Muscle layer of duodenum (tissue), 2 donors: ENCODE measurements at regions not wholly inside any gene's neighbourhood (a gene's known extent, or its start where the extent isn't known, plus 50 kb on each side); places are given as distances from the start of the nearest gene placed in this dataset.
A peak's percentile ranks its signal among the peaks of the same experiment; 100 is the strongest.
"Not testable (repeated sequence)": the region's sequence is repeated elsewhere in the genome, so short reads cannot be mapped to it uniquely, and the experiment has no call there.

Experiments
- H3K27ac ChIP-seq: one replicate; pipeline ENCODE4 v1.7.0; 2013; ENCODE audit warnings: mild to moderate bottlenecking, low read length
- H3K27me3 ChIP-seq: one replicate; pipeline ENCODE4 v1.7.0; 2013; ENCODE audit warnings: low read depth, mild to moderate bottlenecking, control low read depth, low read length
- H3K36me3 ChIP-seq, 2 donors: one replicate each; pipeline ENCODE4 v1.7.0; 2013; ENCODE audit warnings: low read length in 2 of 2, control low read depth in 1 of 2, mild to moderate bottlenecking in 1 of 2; ENCODE audit not compliant: insufficient read depth in 2 of 2, control insufficient read depth in 1 of 2
- H3K4me1 ChIP-seq, 2 donors: one replicate each; pipeline ENCODE4 v1.7.0; 2013; ENCODE audit warnings: low read length in 2 of 2, mild to moderate bottlenecking in 2 of 2, control low read depth in 1 of 2, moderate library complexity in 1 of 2; ENCODE audit not compliant: insufficient read depth in 2 of 2, control insufficient read depth in 1 of 2
- H3K4me3 ChIP-seq, 2 donors: one replicate each; pipeline ENCODE4 v1.7.0; 2013; ENCODE audit warnings: low read length in 2 of 2, low read depth in 1 of 2, mild to moderate bottlenecking in 1 of 2
- H3K9me3 ChIP-seq, 2 donors: one replicate each; pipeline ENCODE4 v1.7.0; 2013; ENCODE audit warnings: low read length in 2 of 2, control low read depth in 1 of 2, mild to moderate bottlenecking in 1 of 2; ENCODE audit not compliant: control insufficient read depth in 1 of 2
- donor health status: healthy.

GRCh38 chr11:47928426-47928825 lies 51.9 kb upstream of the PTPRJ start:
- Histone ChIP-seq H3K36me3 (no peaks in the 10 kb centered on the region), H3K27me3 (no peaks in the 10 kb centered on the region), H3K4me1 (peaks cover 0 to 8% of the 10 kb centered on the region in 2 donors), H3K4me3 (no peak overlapping the region), H3K27ac (no peak overlapping the region), H3K9me3 (no peaks in the 10 kb centered on the region)

DNA sequence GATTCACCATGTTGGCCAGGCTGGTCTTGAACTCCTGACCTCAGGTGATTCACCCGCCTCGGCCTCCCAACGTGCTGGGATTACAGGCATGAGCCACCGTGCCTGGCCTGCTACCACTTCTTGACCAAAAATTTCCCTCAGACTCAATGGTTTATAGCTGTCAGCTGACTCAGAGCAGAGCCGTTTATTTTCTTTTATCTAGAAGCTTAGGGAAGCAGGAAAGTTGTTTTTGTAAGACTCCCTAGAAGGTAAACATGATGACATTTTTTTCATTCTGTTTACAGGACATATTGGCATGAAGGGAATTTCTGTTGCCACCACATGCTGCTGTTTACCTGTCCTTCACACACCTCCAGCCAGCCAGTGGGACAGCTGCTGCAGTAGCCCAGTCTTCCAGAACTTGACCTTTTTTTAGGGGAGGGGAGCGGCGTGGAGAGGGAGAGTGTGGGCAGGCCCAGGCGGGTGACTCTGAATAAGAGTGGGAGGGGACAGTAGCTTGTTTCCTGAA lies 56.1 kb upstream of the PTPRJ start:
- Histone ChIP-seq H3K4me1 (peaks cover 0 to 8% of the 10 kb centered on the region in 2 donors), H3K9me3 (no peaks in the 10 kb centered on the region), H3K4me3 (no peak overlapping the region), H3K36me3 (no peaks in the 10 kb centered on the region), H3K27me3 (no peaks in the 10 kb centered on the region), H3K27ac (no peak overlapping the region)

DNA sequence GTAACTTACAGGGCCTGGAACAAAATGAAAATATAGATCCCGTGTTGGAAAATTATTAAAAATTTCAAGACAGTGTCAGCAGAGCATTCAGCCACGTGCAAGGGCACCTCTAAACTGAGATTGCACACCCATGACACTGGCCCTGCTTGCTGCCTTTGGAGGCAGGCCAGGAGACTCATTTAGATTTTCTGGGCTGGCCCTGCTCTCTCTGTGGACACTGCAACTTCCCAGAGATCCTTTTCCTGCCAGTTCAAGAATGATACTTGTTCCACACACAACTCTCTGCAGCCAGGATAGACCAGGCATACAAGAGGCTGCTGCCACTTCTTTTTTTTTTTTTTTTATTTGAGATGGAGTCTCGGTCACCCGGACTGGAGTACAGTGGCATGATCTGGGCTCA lies 56.7 kb upstream of the PTPRJ start:
- Histone ChIP-seq H3K36me3 (no peaks in the 10 kb centered on the region), H3K4me1 (peaks cover 0 to 8% of the 10 kb centered on the region in 2 donors), H3K4me3 (no peak overlapping the region), H3K9me3 (no peaks in the 10 kb centered on the region), H3K27ac (no peak overlapping the region), H3K27me3 (no peaks in the 10 kb centered on the region)

DNA sequence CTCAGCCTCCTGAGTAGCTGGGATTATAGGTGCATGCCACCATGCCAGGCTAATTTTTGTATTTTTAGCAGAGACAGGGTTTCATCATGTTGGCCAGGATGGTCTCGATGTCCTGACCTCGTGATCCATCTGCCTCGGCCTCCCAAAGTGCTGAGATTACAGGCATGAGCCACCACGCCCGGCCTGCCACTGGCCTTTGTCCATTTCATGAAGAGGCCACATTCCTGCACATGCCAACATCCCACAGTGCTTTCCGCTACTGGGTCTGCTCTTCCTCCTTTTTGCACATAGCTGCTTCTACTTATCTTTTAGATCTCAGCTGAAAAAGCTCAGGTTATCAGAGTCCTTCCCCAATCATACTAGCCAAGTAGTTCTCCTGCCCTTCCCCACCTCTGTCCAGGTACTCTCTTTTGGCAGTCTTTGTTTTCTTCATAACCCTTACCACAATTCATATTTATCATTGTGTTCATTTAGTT lies 59.2 kb upstream of the PTPRJ start:
- H3K36me3 ChIP-seq, H3K27ac ChIP-seq, H3K27me3 ChIP-seq, H3K9me3 ChIP-seq, H3K4me3 ChIP-seq: not testable (repeated sequence)
- H3K4me1 ChIP-seq, result peaks cover 0 to 15% of the 10 kb centered on the region in 2 donors

- H3K27me3 ChIP-seq, result no peaks in the 10 kb centered on the region
- H3K9me3 ChIP-seq, result no peaks in the 10 kb centered on the region
- no peak overlapping the region for H3K27ac ChIP-seq
- no peaks in the 10 kb centered on the region for H3K36me3 ChIP-seq
- H3K4me1 ChIP-seq, result peaks cover 0 to 19% of the 10 kb centered on the region in 2 donors
- H3K4me3 ChIP-seq, result no peak overlapping the region
Measured at GRCh38 chr11:47918882-47919495, 61.4 kb upstream of the PTPRJ start.

GRCh38 chr11:47918370-47918690 lies 62.0 kb upstream of the PTPRJ start:
- H3K4me3 ChIP-seq, result no peak overlapping the region
- peak overlapping the region; percentile 47 for H3K27ac ChIP-seq
- no peaks in the 10 kb centered on the region for H3K27me3 ChIP-seq
- no peaks in the 10 kb centered on the region for H3K9me3 ChIP-seq
- H3K36me3 ChIP-seq, result no peaks in the 10 kb centered on the region
- peaks cover 0 to 16% of the 10 kb centered on the region in 2 donors for H3K4me1 ChIP-seq

DNA sequence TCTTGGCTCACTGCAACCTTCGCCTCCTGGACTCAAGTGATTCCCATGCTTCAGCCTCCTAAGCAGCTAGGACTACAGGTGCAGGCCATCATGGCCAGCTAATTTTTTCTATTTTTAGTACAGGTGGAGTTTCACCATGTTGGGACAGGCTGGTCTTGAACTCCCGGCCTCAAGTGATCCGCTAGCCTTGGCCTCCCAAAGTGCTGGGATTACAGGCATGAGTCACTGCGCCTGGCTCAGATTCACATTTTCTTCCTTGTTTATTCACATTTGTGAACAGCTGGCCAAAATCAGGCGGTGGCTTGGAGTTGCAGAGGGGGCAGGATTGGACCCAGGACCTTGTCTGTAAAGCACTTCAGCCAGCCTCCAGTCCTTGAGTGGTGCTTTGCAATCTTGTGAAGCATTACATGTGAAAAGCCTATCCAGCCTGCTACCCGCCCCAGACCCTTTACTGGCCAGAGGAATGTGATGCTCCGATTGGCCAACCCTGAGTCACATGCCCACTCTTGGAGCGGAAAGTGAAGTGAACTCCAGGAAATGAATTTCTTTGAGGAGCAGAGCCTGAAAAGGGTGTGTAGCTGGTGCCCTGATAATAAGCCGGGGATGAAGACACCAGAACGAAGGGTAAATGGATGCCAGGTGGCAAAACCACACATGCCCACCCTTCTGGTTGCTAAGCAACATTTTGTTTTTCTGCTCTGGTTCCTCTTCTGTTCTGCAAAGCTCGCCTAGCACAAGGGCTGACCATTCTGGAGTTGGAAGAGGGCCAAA lies 62.6 kb upstream of the PTPRJ start:
- H3K36me3 ChIP-seq, result no peaks in the 10 kb centered on the region
- H3K4me1 ChIP-seq, result peaks cover 0 to 16% of the 10 kb centered on the region in 2 donors
- H3K27me3 ChIP-seq, result no peaks in the 10 kb centered on the region
- peak overlapping the region; percentile 47 for H3K27ac ChIP-seq
- no peaks in the 10 kb centered on the region for H3K9me3 ChIP-seq
- H3K4me3 ChIP-seq, result no peak overlapping the region

GRCh38 chr11:47916361-47916841 lies 64.0 kb upstream of the PTPRJ start:
- Histone ChIP-seq H3K36me3 (no peaks in the 10 kb centered on the region), H3K9me3 (no peaks in the 10 kb centered on the region), H3K27ac (no peak overlapping the region), H3K4me1 (peaks cover 0 to 16% of the 10 kb centered on the region in 2 donors), H3K4me3 (no peak overlapping the region), H3K27me3 (no peaks in the 10 kb centered on the region)

DNA sequence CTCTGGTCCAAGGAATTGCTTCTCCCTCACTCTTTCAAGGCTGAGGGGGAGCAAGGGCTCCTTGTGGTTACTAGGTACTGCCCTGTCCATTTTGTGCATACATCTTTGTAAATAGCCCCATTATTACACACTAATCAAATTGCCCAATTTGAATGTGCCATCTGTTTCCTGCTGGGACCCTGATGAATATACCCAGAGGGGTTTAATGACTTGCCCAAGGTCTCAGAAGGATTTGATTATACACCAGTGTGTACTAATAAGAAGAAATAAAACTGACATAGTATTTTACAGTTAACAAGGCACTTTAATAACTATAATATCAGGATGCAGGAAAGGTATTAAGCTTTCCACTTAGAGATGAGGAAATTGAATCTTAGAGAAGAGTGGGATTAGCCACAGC lies 64.6 kb upstream of the PTPRJ start:
- Histone ChIP-seq H3K27ac (no peak overlapping the region), H3K27me3 (no peaks in the 10 kb centered on the region), H3K4me1 (peaks cover 0 to 16% of the 10 kb centered on the region in 2 donors), H3K4me3 (no peak overlapping the region), H3K36me3 (no peaks in the 10 kb centered on the region), H3K9me3 (no peaks in the 10 kb centered on the region)

GRCh38 chr11:47915374-47915773 lies 65.0 kb upstream of the PTPRJ start:
- H3K9me3 ChIP-seq, result no peaks in the 10 kb centered on the region
- no peak overlapping the region for H3K27ac ChIP-seq
- H3K4me3 ChIP-seq, result no peak overlapping the region
- H3K27me3 ChIP-seq, result no peaks in the 10 kb centered on the region
- no peaks in the 10 kb centered on the region for H3K36me3 ChIP-seq
- H3K4me1 ChIP-seq, result peaks cover 0 to 16% of the 10 kb centered on the region in 2 donors

DNA sequence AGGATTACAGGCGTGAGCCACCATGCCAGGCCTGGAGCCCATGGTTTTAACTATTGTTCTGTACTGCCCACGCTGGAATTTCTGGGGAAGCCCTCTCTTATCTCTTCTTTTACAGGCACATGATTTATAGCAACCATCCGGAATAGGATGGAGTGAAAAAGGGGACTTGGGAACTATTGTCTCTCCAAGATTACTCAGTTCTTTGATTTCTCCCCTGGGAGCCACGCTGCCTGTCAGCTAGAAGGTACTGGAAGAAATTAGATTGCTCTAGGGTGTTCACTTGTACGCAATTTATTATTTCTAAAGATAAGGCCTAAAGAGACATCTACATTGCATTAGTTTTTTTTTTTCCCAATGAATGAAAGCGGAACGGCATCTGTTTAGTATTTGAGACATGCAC lies 65.6 kb upstream of the PTPRJ start:
- H3K36me3 ChIP-seq, result no peaks in the 10 kb centered on the region
- no peak overlapping the region for H3K4me3 ChIP-seq
- H3K9me3 ChIP-seq, result no peaks in the 10 kb centered on the region
- no peak overlapping the region for H3K27ac ChIP-seq
- no peaks in the 10 kb centered on the region for H3K27me3 ChIP-seq
- H3K4me1 ChIP-seq, result peaks cover 0 to 16% of the 10 kb centered on the region in 2 donors
